Esophagus mucosa (tissue), 1 donor: ENCODE measurements at regions not wholly inside any gene's neighbourhood (a gene's known extent, or its start where the extent isn't known, plus 50 kb on each side); places are given as distances from the start of the nearest gene placed in this dataset.

Experiments
- ATAC-seq: fragments of 200-7000 bp; cut with Tn5 transposase; one replicate; pipeline ENCODE4 v1.9.1; 2020
- donor health status: DM: yes; HTN: yes; CAD: no.

GRCh38 chr3:130263708-130264107 is 81.8 kb upstream of the COL6A5 start:
- ATAC-seq, result no peak

- no peak for ATAC-seq
Measured at GRCh38 chr3:130266817-130267216, 78.7 kb upstream of the COL6A5 start.

- ATAC-seq, result peak; percentile 75
Measured at GRCh38 chr3:130276203-130276803, 69.2 kb upstream of the COL6A5 start.

GRCh38 chr3:130288670-130289069 is 56.8 kb upstream of the COL6A5 start:
- no peak for ATAC-seq

GRCh38 chr3:130291148-130291547 is 54.3 kb upstream of the COL6A5 start:
- ATAC-seq, result no peak

GRCh38 chr3:130293247-130293646 is 52.2 kb upstream of the COL6A5 start:
- no peak for ATAC-seq
